Gastroesophageal sphincter (tissue), 3 donors: ENCODE measurements at regions not wholly inside any gene's neighbourhood (a gene's known extent, or its start where the extent isn't known, plus 50 kb on each side); places are given as distances from the start of the nearest gene placed in this dataset.

Source experiments
- EP300 ChIP-seq: sonication (generic); formaldehyde crosslinking; IDR thresholded peaks from one replicate; pipeline ENCODE4 v1.6.1; 2017; ENCODE audit warnings: antibody characterized with exemption, mild to moderate bottlenecking
- TF ChIP-seq, protein P1 (sequence below), 4 experiments: fragments of 200-600 bp in 2 of 4; fragments of 450-650 bp in 2 of 4; sonication (generic) in 1 of 4; IDR thresholded peaks; one replicate each; pipeline ENCODE4 v1.5.1; 2017 to 2019; ENCODE audit warnings: antibody characterized with exemption in 4 of 4, mild to moderate bottlenecking in 2 of 4, moderate library complexity in 2 of 4

DNA sequence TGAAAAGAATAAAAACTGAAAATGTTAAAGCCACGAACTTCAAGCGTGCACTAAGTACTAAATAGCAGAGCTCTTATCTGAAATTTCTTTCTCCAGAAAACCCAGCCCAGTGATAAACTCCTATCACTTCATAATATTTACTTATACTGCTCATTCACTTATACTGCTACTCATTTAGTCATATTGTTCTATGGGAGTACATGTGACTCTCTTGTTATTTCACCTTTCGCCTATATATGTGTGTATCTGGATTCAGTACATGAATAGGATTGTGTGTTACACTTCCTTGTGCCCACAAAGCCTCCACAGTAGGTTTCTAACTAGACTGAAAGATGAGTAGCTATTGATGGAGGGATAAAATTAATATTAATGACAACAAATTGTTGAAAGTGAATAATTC, 526.8 kb upstream of the GRAMD2B start:
- TF ChIP-seq, protein P1, sequence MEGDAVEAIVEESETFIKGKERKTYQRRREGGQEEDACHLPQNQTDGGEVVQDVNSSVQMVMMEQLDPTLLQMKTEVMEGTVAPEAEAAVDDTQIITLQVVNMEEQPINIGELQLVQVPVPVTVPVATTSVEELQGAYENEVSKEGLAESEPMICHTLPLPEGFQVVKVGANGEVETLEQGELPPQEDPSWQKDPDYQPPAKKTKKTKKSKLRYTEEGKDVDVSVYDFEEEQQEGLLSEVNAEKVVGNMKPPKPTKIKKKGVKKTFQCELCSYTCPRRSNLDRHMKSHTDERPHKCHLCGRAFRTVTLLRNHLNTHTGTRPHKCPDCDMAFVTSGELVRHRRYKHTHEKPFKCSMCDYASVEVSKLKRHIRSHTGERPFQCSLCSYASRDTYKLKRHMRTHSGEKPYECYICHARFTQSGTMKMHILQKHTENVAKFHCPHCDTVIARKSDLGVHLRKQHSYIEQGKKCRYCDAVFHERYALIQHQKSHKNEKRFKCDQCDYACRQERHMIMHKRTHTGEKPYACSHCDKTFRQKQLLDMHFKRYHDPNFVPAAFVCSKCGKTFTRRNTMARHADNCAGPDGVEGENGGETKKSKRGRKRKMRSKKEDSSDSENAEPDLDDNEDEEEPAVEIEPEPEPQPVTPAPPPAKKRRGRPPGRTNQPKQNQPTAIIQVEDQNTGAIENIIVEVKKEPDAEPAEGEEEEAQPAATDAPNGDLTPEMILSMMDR (IDR thresholded peaks at IDR 0.05): no peak
- TF ChIP-seq EP300: no peak
